Gastroesophageal sphincter (tissue), 4 donors: ENCODE measurements at regions not wholly inside any gene's neighbourhood (a gene's known extent, or its start where the extent isn't known, plus 50 kb on each side); places are given as distances from the start of the nearest gene placed in this dataset.

Experiments
- ATAC-seq: fragments of 150-250 bp; one replicate; pipeline ENCODE4 v1.9.1; 2016; ENCODE audit warnings: mild to moderate bottlenecking, moderate library complexity
- H3K27ac ChIP-seq, 4 donors: fragments of 200-600 bp; sonication (generic) in 3 of 4; 1 replicate in 3 of 4; 2 replicates in 1 of 4; pipeline ENCODE4 v1.5.1; 2016 to 2019
- H3K27me3 ChIP-seq: fragments of 200-600 bp; sonication (generic); one replicate; pipeline ENCODE4 v1.5.1; 2019
- H3K36me3 ChIP-seq, 2 donors: fragments of 200-600 bp; sonication (generic); one replicate each; pipeline ENCODE4 v1.5.1; 2019; ENCODE audit warnings: control low read depth in 1 of 2
- H3K4me1 ChIP-seq, 3 donors: fragments of 200-600 bp; sonication (generic); 1 replicate in 2 of 3; 2 replicates in 1 of 3; pipeline ENCODE4 v1.5.1; 2016 to 2019; ENCODE audit warnings: control low read depth in 2 of 3
- H3K4me3 ChIP-seq, 2 donors: fragments of 200-600 bp; sonication (generic); one replicate each; pipeline ENCODE4 v1.5.1; 2019; ENCODE audit warnings: mild to moderate bottlenecking in 1 of 2, moderate library complexity in 1 of 2
- H3K9me3 ChIP-seq, 3 donors: fragments of 200-600 bp; sonication (generic); one replicate each; pipeline ENCODE4 v1.5.1; 2017 to 2019; ENCODE audit warnings: control low read depth in 2 of 3
- EP300 ChIP-seq: sonication (generic); formaldehyde crosslinking; IDR thresholded peaks from one replicate; pipeline ENCODE4 v1.6.1; 2017; ENCODE audit warnings: antibody characterized with exemption, mild to moderate bottlenecking
- POLR2A ChIP-seq, 2 donors: fragments of 450-650 bp; IDR thresholded peaks; one replicate each; pipeline ENCODE4 v1.6.1; 2017; ENCODE audit warnings: antibody characterized with exemption in 2 of 2, mild to moderate bottlenecking in 2 of 2, moderate library complexity in 1 of 2
- POLR2AphosphoS5 ChIP-seq: sonication (generic); formaldehyde crosslinking; IDR thresholded peaks from one replicate; pipeline ENCODE4 v1.6.1; 2017; ENCODE audit warnings: antibody characterized with exemption
- WGBS, 2 donors: methylation state at CpG; one replicate each; pipeline ENCODE4 v1.1.5; 2018; ENCODE audit warnings: low coverage in 1 of 2; 5-methylcytosine and 5-hydroxymethylcytosine counted together
- TF ChIP-seq, protein P1 (sequence below), 4 experiments: fragments of 200-600 bp in 2 of 4; fragments of 450-650 bp in 2 of 4; sonication (generic) in 1 of 4; IDR thresholded peaks; one replicate each; pipeline ENCODE4 v1.5.1; 2017 to 2019; ENCODE audit warnings: antibody characterized with exemption in 4 of 4, mild to moderate bottlenecking in 2 of 4, moderate library complexity in 2 of 4

DNA sequence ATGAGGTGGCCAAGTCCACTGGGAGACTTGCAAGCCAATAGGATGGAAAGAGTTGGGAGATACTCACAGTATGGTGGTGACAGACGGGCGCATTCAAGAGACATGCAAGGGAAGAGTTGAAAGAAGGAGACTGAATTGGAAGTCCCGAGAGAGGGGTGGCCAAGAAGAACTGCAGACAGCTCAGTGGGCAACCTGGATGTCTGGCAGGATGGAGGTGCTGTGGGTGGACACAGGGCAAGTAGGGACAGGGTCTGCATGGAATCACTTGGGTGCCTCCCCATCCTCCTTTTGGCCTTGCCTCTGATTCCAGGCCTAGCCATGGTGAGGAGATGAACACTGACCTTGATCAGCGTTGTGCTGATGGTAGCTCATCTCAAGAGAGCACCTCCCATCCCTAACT, 235.7 kb upstream of the COPS8 start:
- H3K9me3 ChIP-seq = no peaks in the 10 kb centered on the region
- no peak for ATAC-seq
- TF ChIP-seq, protein P1, sequence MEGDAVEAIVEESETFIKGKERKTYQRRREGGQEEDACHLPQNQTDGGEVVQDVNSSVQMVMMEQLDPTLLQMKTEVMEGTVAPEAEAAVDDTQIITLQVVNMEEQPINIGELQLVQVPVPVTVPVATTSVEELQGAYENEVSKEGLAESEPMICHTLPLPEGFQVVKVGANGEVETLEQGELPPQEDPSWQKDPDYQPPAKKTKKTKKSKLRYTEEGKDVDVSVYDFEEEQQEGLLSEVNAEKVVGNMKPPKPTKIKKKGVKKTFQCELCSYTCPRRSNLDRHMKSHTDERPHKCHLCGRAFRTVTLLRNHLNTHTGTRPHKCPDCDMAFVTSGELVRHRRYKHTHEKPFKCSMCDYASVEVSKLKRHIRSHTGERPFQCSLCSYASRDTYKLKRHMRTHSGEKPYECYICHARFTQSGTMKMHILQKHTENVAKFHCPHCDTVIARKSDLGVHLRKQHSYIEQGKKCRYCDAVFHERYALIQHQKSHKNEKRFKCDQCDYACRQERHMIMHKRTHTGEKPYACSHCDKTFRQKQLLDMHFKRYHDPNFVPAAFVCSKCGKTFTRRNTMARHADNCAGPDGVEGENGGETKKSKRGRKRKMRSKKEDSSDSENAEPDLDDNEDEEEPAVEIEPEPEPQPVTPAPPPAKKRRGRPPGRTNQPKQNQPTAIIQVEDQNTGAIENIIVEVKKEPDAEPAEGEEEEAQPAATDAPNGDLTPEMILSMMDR (IDR thresholded peaks at IDR 0.05) = no peak
- TF ChIP-seq POLR2A (IDR thresholded peaks at IDR 0.05) = no peak
- no peak for TF ChIP-seq POLR2AphosphoS5
- TF ChIP-seq EP300 = no peak
- WGBS, 2 donors = 90 to 92% methylated on average over 2 to 3 of the region's 4 CpGs
- H3K4me1 ChIP-seq = no peaks in the 10 kb centered on the region
- H3K27ac ChIP-seq = no peak overlapping the region
- H3K36me3 ChIP-seq = no peaks in the 10 kb centered on the region
- H3K4me3 ChIP-seq = no peak overlapping the region
- peaks cover 1% of the 10 kb centered on the region for H3K27me3 ChIP-seq

GRCh38 chr2:236851187-236851586, 234.5 kb upstream of the COPS8 start:
- H3K27me3 ChIP-seq = peaks cover 13% of the 10 kb centered on the region
- H3K36me3 ChIP-seq = no peaks in the 10 kb centered on the region
- H3K4me3 ChIP-seq = no peak overlapping the region
- peaks cover 0 to 8% (median 0%) of the 10 kb centered on the region in 3 donors for H3K9me3 ChIP-seq
- no peak for TF ChIP-seq POLR2AphosphoS5
- no peak for TF ChIP-seq POLR2A (IDR thresholded peaks at IDR 0.05)
- TF ChIP-seq, protein P1 (IDR thresholded peaks at IDR 0.05) = no peak
- TF ChIP-seq EP300 = no peak
- no peak overlapping the region for H3K27ac ChIP-seq
- WGBS, 2 donors = 71 to 100% methylated on average over 1 to 3 of the region's 3 CpGs
- no peaks in the 10 kb centered on the region for H3K4me1 ChIP-seq
- ATAC-seq = no peak

DNA sequence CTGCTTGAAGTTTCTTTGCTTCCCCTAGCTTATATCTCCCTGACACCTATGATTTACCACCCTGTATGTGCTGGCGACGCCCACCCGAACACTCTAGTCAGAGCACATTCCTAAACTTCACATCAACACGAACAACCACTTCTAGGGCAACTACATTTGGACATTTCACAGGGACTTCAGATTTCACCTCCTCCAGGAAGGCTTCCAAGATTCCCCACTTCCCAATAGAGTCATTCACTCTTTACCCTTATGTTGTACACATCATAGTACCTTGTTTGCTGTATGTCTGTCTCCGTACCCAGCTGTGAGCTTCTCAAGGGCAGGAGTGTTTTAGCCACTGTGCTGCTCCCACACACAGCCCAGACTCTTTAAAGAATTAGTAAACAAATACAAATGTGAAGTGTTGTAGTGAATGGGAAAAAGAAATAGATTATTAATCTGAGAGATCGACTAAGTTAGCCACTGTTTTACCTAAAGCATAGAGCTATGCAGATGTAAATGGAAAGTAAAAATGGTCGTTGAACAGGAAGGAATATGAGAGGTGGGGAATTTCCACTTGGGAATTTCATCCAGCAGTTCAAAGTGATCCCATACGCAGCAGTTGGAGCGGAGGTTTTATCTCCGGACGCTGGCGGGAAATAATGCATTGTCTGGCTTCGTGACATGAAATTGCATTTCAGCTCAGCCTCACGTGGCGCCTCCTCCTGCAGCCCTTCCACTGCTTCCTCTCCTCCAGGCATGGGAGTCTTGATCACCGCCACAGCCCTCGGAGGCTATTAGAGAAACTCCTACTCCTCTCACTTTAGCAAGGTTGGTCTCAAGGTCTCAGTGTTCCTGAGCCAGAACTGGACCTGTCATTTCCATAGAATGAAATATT, 233.4 kb upstream of the COPS8 start:
- Histone ChIP-seq H3K4me1 (no peaks in the 10 kb centered on the region), H3K36me3 (no peaks in the 10 kb centered on the region), H3K27me3 (peaks cover 16% of the 10 kb centered on the region), H3K4me3 (no peak overlapping the region), H3K9me3 (peaks cover 0 to 8% (median 0%) of the 10 kb centered on the region in 3 donors), H3K27ac (no peak overlapping the region)
- no peak for TF ChIP-seq POLR2AphosphoS5
- TF ChIP-seq EP300 = no peak
- no peak for TF ChIP-seq POLR2A (IDR thresholded peaks at IDR 0.05)
- TF ChIP-seq, protein P1 (IDR thresholded peaks at IDR 0.05) = no peak
- 40 to 57% methylated on average over 12 to 13 of the region's 17 CpGs for WGBS, 2 donors
- no peak for ATAC-seq

GRCh38 chr2:236852977-236853374, 232.7 kb upstream of the COPS8 start:
- Histone ChIP-seq H3K4me3 (no peak overlapping the region), H3K9me3 (peaks cover 0 to 8% (median 0%) of the 10 kb centered on the region in 3 donors), H3K36me3 (no peaks in the 10 kb centered on the region), H3K27me3 (peaks cover 16% of the 10 kb centered on the region), H3K27ac (no peak overlapping the region), H3K4me1 (no peaks in the 10 kb centered on the region)
- no peak for ATAC-seq
- TF ChIP-seq POLR2AphosphoS5 = no peak
- TF ChIP-seq, protein P1 (IDR thresholded peaks at IDR 0.05) = no peak
- TF ChIP-seq EP300 = no peak
- TF ChIP-seq POLR2A (IDR thresholded peaks at IDR 0.05) = no peak
- 60 to 80% methylated on average over 2 to 3 of the region's 6 CpGs for WGBS, 2 donors

DNA sequence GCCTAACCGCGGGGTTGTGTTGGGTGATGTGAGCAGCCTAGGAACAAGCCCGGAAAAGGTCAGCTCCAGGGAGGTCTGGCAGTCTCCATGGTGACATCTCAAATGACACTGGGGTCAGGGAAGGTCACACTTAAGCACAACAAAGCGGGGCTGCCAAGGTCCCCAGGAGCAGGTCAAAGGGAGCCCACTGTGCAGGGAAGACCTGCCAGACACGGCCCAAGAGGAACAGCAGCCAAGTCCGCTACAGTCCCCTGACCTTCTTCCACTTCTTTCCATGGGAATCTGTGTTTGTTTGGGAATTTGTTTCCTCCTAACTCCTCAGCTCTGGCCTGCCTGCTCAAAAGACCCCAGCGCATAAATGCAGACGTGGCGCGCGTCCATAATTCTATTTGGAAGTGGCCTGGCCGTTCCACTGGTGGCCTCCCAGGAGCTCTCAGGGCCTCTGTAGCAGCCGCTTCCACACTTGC, 232.1 kb upstream of the COPS8 start:
- no peak for ATAC-seq
- H3K4me1 ChIP-seq = no peaks in the 10 kb centered on the region
- no peaks in the 10 kb centered on the region for H3K36me3 ChIP-seq
- H3K27me3 ChIP-seq = peaks cover 16% of the 10 kb centered on the region
- H3K9me3 ChIP-seq = peaks cover 0 to 9% (median 0%) of the 10 kb centered on the region in 3 donors
- H3K27ac ChIP-seq = no peak overlapping the region
- no peak overlapping the region for H3K4me3 ChIP-seq
- WGBS, 2 donors = 85 to 99% methylated on average over 4 to 9 of the region's 13 CpGs
- TF ChIP-seq, protein P1 (IDR thresholded peaks at IDR 0.05) = no peak
- no peak for TF ChIP-seq EP300
- no peak for TF ChIP-seq POLR2AphosphoS5
- TF ChIP-seq POLR2A (IDR thresholded peaks at IDR 0.05) = no peak
